ENCODE measurements at regions not wholly inside any gene's neighbourhood (a gene's known extent, or its start where the extent isn't known, plus 50 kb on each side); places are given as distances from the start of the nearest gene placed in this dataset.

GRCh38 chr4:30838331-30838730 lies 118.2 kb downstream of the PCDH7 start:
- ChIA-PET CTCF (no interaction called here), POLR2A (ENCODE audit: unreplicated experiment) (no interaction called here)
- Histone ChIP-seq H3K27me3 (ENCODE audit: low read length) (no peaks in the 10 kb centered on the region), H3K79me2 (ENCODE audit: low read length) (no peaks in the 10 kb centered on the region), H3K9me3 (ENCODE audit: low read length) (no peaks in the 10 kb centered on the region), H3K4me2 (ENCODE audit: low read length) (no peak overlapping the region), H4K20me1 (ENCODE audit: low read length) (no peaks in the 10 kb centered on the region), H3K36me3 (ENCODE audit: low read depth, low read length) (no peaks in the 10 kb centered on the region), H3K27ac (ENCODE audit: low read length) (no peak overlapping the region), H2AFZ (ENCODE audit: low read length) (no peak overlapping the region), H3F3A (ENCODE audit: low read length, unreplicated experiment) (no peaks in the 10 kb centered on the region), H3K9ac (ENCODE audit: low read length) (no peak overlapping the region), H3K4me3 (ENCODE audit: low read length) (no peak overlapping the region), H3K9me2 (replicated peaks; ENCODE audit: low read length) (no peaks in the 10 kb centered on the region), H3K4me1 (ENCODE audit: insufficient read depth, low read length) (no peaks in the 10 kb centered on the region)
- TF ChIP-seq EZH2phosphoT487 (IDR thresholded peaks at IDR 0.05; ENCODE audit: borderline replicate concordance, low read length) (no peak), EZH2 (IDR thresholded peaks at IDR 0.05; ENCODE audit: low read length, unreplicated experiment) (no peak), CTCF (conservative IDR thresholded peaks at IDR 0.05; ENCODE audit: low read depth, low read length) (no peak)
- ATAC-seq (no peak), DNase-seq (no peak)
- intact Hi-C loops (cut with micrococcal nuclease): no loop called here
- BruUV-seq (replicated peaks): no TSS peak

- no peak for TF ChIP-seq EZH2 (IDR thresholded peaks at IDR 0.05; ENCODE audit: low read length, unreplicated experiment)
- TF ChIP-seq CTCF (conservative IDR thresholded peaks at IDR 0.05; ENCODE audit: low read depth, low read length): no peak
- TF ChIP-seq EZH2phosphoT487 (IDR thresholded peaks at IDR 0.05; ENCODE audit: borderline replicate concordance, low read length): no peak
- H3K4me3 ChIP-seq (ENCODE audit: low read length): no peak overlapping the region
- intact Hi-C loops (cut with micrococcal nuclease): no loop called here
- ATAC-seq: no peak
- no peak overlapping the region for H3K27ac ChIP-seq (ENCODE audit: low read length)
- no peak overlapping the region for H3K4me2 ChIP-seq (ENCODE audit: low read length)
- H2AFZ ChIP-seq (ENCODE audit: low read length): no peak overlapping the region
- no TSS peak for BruUV-seq (replicated peaks)
- POLR2A ChIA-PET (ENCODE audit: unreplicated experiment): no interaction called here
- H3K9me3 ChIP-seq (ENCODE audit: low read length): no peaks in the 10 kb centered on the region
- H3K36me3 ChIP-seq (ENCODE audit: low read depth, low read length): no peaks in the 10 kb centered on the region
- H4K20me1 ChIP-seq (ENCODE audit: low read length): no peaks in the 10 kb centered on the region
- H3K27me3 ChIP-seq (ENCODE audit: low read length): no peaks in the 10 kb centered on the region
- H3K9me2 ChIP-seq (replicated peaks; ENCODE audit: low read length): no peaks in the 10 kb centered on the region
- CTCF ChIA-PET: no interaction called here
- DNase-seq: peak; percentile 12
- no peaks in the 10 kb centered on the region for H3F3A ChIP-seq (ENCODE audit: low read length, unreplicated experiment)
- H3K79me2 ChIP-seq (ENCODE audit: low read length): no peaks in the 10 kb centered on the region
- no peaks in the 10 kb centered on the region for H3K4me1 ChIP-seq (ENCODE audit: insufficient read depth, low read length)
- H3K9ac ChIP-seq (ENCODE audit: low read length): no peak overlapping the region
Observed at GRCh38 chr4:30839583-30840520, 119.7 kb downstream of the PCDH7 start.

- no peak overlapping the region for H3K4me2 ChIP-seq (ENCODE audit: low read length)
- ChIA-PET POLR2A (ENCODE audit: unreplicated experiment) (no interaction called here), CTCF (no interaction called here)
- H3K9me2 ChIP-seq (replicated peaks; ENCODE audit: low read length): no peaks in the 10 kb centered on the region
- H3K79me2 ChIP-seq (ENCODE audit: low read length): no peaks in the 10 kb centered on the region
- no peaks in the 10 kb centered on the region for H3K9me3 ChIP-seq (ENCODE audit: low read length)
- no TSS peak for BruUV-seq (replicated peaks)
- H3K36me3 ChIP-seq (ENCODE audit: low read depth, low read length): no peaks in the 10 kb centered on the region
- no peak for TF ChIP-seq EZH2 (IDR thresholded peaks at IDR 0.05; ENCODE audit: low read length, unreplicated experiment)
- no peak for TF ChIP-seq CTCF (conservative IDR thresholded peaks at IDR 0.05; ENCODE audit: low read depth, low read length)
- TF ChIP-seq EZH2phosphoT487 (IDR thresholded peaks at IDR 0.05; ENCODE audit: borderline replicate concordance, low read length): no peak
- H3K27me3 ChIP-seq (ENCODE audit: low read length): no peaks in the 10 kb centered on the region
- H2AFZ ChIP-seq (ENCODE audit: low read length): no peak overlapping the region
- H3K9ac ChIP-seq (ENCODE audit: low read length): no peak overlapping the region
- H3K27ac ChIP-seq (ENCODE audit: low read length): no peak overlapping the region
- intact Hi-C loops (cut with micrococcal nuclease): no loop called here
- no peak for DNase-seq
- H3K4me1 ChIP-seq (ENCODE audit: insufficient read depth, low read length): no peaks in the 10 kb centered on the region
- H3K4me3 ChIP-seq (ENCODE audit: low read length): no peak overlapping the region
- no peaks in the 10 kb centered on the region for H3F3A ChIP-seq (ENCODE audit: low read length, unreplicated experiment)
- ATAC-seq: peak; percentile 37; the same call in 1 of the 2 replicates
- H4K20me1 ChIP-seq (ENCODE audit: low read length): no peaks in the 10 kb centered on the region
Observed at GRCh38 chr4:30840571-30840970, 120.4 kb downstream of the PCDH7 start.
